Erythroblast (primary cell): ENCODE measurements at regions not wholly inside any gene's neighbourhood (a gene's known extent, or its start where the extent isn't known, plus 50 kb on each side); places are given as distances from the start of the nearest gene placed in this dataset.
A peak's percentile ranks its signal among the peaks of the same experiment; 100 is the strongest.
"Not testable (repeated sequence)": the region's sequence is repeated elsewhere in the genome, so short reads cannot be mapped to it uniquely, and the experiment has no call there.

ENCODE experiments used
- DNase-seq, 2 experiments: peaks; one replicate each; lab custom pipeline; 2025; lab: John Stamatoyannopoulos, UW
- POLR2A ChIP-seq: IDR thresholded peaks from 2 replicates; pipeline ENCODE4 v1.6.1; 2011; ENCODE audit warnings: mild to moderate bottlenecking, low read length

- DNase-seq = not testable (repeated sequence)
These were observed 72.7 kb upstream of the NPIPB12 start for GRCh38 chr16:29578898-29579297.

GRCh38 chr16:29581764-29582163 is 75.6 kb upstream of the NPIPB12 start:
- not testable (repeated sequence) for DNase-seq

GRCh38 chr16:29591919-29592318 is 71.1 kb upstream of the SPN start:
- DNase-seq = not testable (repeated sequence)

GRCh38 chr16:29594269-29594925 is 68.7 kb upstream of the SPN start:
- not testable (repeated sequence) for DNase-seq

GRCh38 chr16:29594926-29595838 is 67.9 kb upstream of the SPN start:
- DNase-seq = peak; percentile 94 to 97

GRCh38 chr16:29597030-29597429 is 66.0 kb upstream of the SPN start:
- not testable (repeated sequence) for DNase-seq

More at GRCh38 chr16:29594926-29595838, 67.9 kb upstream of the SPN start:
- peak; percentile 69 for TF ChIP-seq POLR2A

GRCh38 chr16:29600111-29601000 is 62.7 kb upstream of the SPN start:
- not testable (repeated sequence) for DNase-seq

GRCh38 chr16:29602247-29602625 is 60.8 kb upstream of the SPN start:
- DNase-seq = peak; percentile 90 to 93
- peak; percentile 53 for TF ChIP-seq POLR2A

- DNase-seq = not testable (repeated sequence)
- peak; percentile 5 for TF ChIP-seq POLR2A
These were observed 60.4 kb upstream of the SPN start for GRCh38 chr16:29602683-29603088.

- peak; percentile 84 to 91 for DNase-seq
These were observed 58.2 kb upstream of the SPN start for GRCh38 chr16:29604631-29605549.

- DNase-seq = not testable (repeated sequence)
These were observed 57.3 kb upstream of the SPN start for GRCh38 chr16:29605593-29606205.

GRCh38 chr16:29606669-29607427 is 56.2 kb upstream of the SPN start:
- not testable (repeated sequence) for DNase-seq

GRCh38 chr16:29607428-29607823 is 55.6 kb upstream of the SPN start:
- DNase-seq = not testable (repeated sequence)

- not testable (repeated sequence) for DNase-seq
These were observed 50.4 kb upstream of the SPN start for GRCh38 chr16:29612381-29613306.
